ENCODE measurements at regions not wholly inside any gene's neighbourhood (a gene's known extent, or its start where the extent isn't known, plus 50 kb on each side); places are given as distances from the start of the nearest gene placed in this dataset.

DNA sequence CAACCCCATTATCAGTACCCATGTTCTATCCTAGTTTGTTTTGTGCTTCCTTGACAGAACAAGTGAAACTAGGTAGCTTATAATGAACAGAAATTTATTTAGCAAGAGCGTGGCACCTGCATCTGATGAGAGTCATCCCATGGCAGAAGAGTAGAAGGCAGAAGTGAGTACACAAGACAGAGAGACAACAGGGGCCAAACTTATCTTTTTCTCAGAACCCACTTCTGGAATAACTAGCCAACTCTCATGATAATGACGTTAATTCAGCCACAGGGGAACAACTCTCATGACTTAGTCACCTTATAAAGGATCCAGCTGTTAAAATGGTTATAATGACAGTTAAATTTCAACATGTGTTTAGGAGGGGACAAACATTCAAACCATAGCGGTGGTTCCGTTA lies 644.9 kb downstream of the TECRL start:
- Mint-ChIP-seq H3K4me3 (no peak overlapping the region), H3K4me1 (ENCODE audit: low read depth) (no peaks in the 10 kb centered on the region), H3K36me3 (ENCODE audit: insufficient read depth in 2 of 2) (no peaks in the 10 kb centered on the region), H3K27me3 (ENCODE audit: low read depth) (no peaks in the 10 kb centered on the region), H3K27ac (no peak overlapping the region), H3K9me3 (peaks cover 2 to 5% of the 10 kb centered on the region in 2 donors)
- DNase-seq: no peak
- ATAC-seq (replicated peaks in 1 of 2): no peak

DNA sequence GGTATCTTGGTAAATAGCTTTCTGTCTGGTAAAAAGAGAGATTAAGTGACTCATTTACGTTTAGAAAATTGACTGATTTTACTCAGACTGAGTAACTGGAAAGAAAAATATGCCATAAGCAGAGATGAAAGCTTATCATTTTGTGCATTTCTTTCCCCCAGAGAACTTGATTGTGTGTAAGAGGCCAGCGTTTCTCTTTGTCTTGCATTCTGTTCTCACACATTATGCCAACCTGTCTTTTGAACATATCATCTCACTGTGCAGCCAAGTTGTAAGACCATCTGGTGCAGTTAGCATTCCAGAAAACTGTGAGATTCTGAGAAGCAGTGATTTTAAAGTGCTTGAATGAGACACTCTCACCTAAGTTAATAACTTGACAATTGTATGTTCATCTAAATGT lies 651.3 kb downstream of the TECRL start:
- Mint-ChIP-seq H3K36me3 (ENCODE audit: insufficient read depth in 2 of 2) (no peaks in the 10 kb centered on the region), H3K4me1 (ENCODE audit: low read depth) (no peaks in the 10 kb centered on the region), H3K9me3 (peaks cover 4 to 6% of the 10 kb centered on the region in 2 donors), H3K27me3 (ENCODE audit: low read depth) (no peaks in the 10 kb centered on the region), H3K27ac (no peak overlapping the region), H3K4me3 (no peak overlapping the region)
- DNase-seq (no peak), ATAC-seq (replicated peaks in 1 of 2) (no peak)

DNA sequence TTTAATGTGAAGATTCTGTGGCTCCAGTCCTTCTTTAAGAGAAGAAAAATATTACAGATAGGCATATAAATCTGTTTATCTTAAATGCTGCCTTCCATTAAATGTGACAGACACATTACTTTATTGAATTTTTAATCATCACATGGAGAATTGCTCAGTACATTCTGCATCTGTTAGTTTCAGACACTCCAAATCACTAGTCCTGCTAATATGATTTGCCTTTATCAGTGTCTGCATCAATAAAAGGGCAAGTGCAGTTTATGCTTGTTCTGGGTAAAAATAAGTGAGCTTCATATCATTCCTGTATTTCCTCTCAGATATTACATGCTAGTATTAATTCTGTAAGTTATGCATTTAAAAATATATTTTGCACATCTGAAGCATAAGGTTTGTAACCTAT lies 666.4 kb downstream of the TECRL start:
- Mint-ChIP-seq H3K4me3 (no peak overlapping the region), H3K9me3 (peaks cover 1 to 4% of the 10 kb centered on the region in 2 donors), H3K36me3 (ENCODE audit: insufficient read depth in 2 of 2) (no peaks in the 10 kb centered on the region), H3K27ac (no peak overlapping the region), H3K27me3 (ENCODE audit: low read depth) (no peaks in the 10 kb centered on the region), H3K4me1 (ENCODE audit: low read depth) (no peaks in the 10 kb centered on the region)
- ATAC-seq (replicated peaks in 1 of 2) (no peak), DNase-seq (no peak)

DNA sequence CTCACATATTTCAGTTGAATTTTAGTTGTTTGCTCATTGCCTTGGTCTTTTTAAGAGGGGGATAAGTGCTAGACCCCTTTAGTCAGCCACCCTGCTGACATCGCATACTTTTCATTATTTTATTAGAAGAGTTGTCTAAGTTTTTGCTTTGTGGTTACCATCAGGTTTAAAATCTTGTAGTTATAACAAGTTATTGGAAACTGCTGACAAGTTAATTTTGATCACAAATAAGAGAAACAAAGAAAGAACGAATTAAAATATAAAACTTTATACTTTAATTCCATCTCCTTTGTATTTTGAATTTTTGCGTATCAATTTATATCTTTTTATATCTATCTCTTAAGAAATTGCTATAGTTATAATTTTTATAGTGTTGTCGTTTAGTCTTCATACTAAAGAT lies 679.7 kb downstream of the TECRL start:
- no peak for ATAC-seq (replicated peaks in 1 of 2)
- Mint-ChIP-seq H3K9me3 (peaks cover 4 to 10% of the 10 kb centered on the region in 2 donors), H3K27ac (no peak overlapping the region), H3K36me3 (ENCODE audit: insufficient read depth in 2 of 2) (no peaks in the 10 kb centered on the region), H3K4me1 (ENCODE audit: low read depth) (no peaks in the 10 kb centered on the region), H3K27me3 (ENCODE audit: low read depth) (no peaks in the 10 kb centered on the region), H3K4me3 (no peak overlapping the region)
- DNase-seq: no peak

DNA sequence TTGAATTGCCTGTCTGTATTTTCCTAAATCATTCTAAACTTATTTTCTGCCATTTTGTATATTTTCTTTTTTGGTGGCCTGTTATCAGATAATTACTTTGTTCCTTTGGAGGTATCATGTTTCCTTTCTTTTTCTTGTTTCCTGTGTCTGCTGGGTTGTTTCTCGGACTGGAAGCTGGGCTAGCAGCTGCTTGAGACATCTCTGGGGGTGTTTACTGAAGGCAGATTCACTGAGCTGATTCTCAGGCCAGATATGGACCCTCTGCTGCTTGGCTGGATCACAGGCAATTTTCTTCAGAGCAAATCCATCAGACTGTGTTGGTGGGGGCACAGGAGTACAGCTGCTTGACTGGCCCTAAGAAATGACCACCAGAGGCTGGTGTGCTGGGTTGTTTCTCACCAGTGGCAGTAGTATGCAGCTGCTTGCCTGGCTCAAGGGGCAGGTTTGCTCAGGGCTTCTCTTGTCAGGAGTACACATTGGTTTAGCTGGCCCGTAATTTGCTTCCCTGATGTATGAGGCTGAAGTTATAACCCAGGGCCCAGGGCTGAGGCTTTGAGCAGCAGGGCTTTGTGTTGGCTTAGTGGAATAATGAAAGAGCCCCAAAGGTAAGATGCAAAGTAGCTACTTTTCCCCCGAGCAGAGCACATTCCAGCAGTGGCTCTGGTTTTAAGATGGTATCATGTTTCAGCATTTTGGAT lies 680.6 kb downstream of the TECRL start:
- Mint-ChIP-seq H3K9me3 (peaks cover 4 to 10% of the 10 kb centered on the region in 2 donors), H3K27me3 (ENCODE audit: low read depth) (no peaks in the 10 kb centered on the region), H3K36me3 (ENCODE audit: insufficient read depth in 2 of 2) (no peaks in the 10 kb centered on the region), H3K4me1 (ENCODE audit: low read depth) (no peaks in the 10 kb centered on the region), H3K4me3 (no peak overlapping the region), H3K27ac (no peak overlapping the region)
- DNase-seq (no peak), ATAC-seq (replicated peaks in 1 of 2) (no peak)

DNA sequence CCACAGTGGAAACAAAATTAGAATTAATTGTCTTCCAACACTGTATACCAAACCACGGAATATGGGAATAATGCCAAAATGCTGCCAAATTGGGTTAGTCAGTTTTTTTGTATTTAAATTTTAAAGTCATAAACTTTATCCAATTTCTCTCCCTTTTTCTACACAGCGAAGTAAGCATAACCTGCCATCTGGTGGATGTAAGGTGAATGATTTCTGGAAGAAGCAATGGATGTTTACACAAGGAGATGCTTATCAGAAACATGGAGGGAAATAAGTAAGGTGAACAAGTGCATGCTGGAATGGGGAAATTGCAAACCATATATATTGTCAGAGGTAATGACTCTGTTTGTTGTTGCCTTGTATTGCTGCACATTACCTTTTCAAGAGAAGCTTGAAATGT lies 691.9 kb downstream of the TECRL start:
- DNase-seq (no peak), ATAC-seq (replicated peaks in 1 of 2) (no peak)
- H3K36me3 Mint-ChIP-seq (ENCODE audit: insufficient read depth in 2 of 2): no peaks in the 10 kb centered on the region
- no peaks in the 10 kb centered on the region for H3K4me1 Mint-ChIP-seq (ENCODE audit: low read depth)
- H3K27me3 Mint-ChIP-seq (ENCODE audit: low read depth): no peaks in the 10 kb centered on the region
- no peak overlapping the region for H3K27ac Mint-ChIP-seq
- no peak overlapping the region for H3K4me3 Mint-ChIP-seq
- peaks cover 7% of the 10 kb centered on the region in 2 donors for H3K9me3 Mint-ChIP-seq

DNA sequence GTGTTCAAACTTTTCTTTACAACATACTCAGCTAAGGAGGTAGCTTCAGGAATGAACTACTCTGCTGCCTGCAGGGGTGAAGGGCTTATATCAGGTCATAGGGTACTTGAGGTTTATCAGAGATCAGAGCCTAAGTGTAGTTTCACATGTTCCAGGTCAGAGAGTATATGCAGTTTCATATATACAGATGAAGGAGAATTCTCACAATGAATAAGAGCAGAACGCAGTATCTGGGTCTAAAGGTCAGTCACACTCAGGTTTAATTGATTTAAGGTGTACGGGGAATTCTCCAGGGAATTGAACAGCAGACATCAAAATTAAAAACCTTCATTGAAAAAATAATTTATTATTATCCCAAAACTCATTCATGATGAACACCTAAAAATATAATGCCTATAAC lies 700.6 kb downstream of the TECRL start:
- no peak for DNase-seq
- Mint-ChIP-seq H3K27me3 (ENCODE audit: low read depth) (no peaks in the 10 kb centered on the region), H3K9me3 (peaks cover 3 to 6% of the 10 kb centered on the region in 2 donors), H3K4me3 (no peak overlapping the region), H3K4me1 (ENCODE audit: low read depth) (no peaks in the 10 kb centered on the region), H3K27ac (no peak overlapping the region), H3K36me3 (ENCODE audit: insufficient read depth in 2 of 2) (no peaks in the 10 kb centered on the region)
- ATAC-seq (replicated peaks in 1 of 2): no peak

DNA sequence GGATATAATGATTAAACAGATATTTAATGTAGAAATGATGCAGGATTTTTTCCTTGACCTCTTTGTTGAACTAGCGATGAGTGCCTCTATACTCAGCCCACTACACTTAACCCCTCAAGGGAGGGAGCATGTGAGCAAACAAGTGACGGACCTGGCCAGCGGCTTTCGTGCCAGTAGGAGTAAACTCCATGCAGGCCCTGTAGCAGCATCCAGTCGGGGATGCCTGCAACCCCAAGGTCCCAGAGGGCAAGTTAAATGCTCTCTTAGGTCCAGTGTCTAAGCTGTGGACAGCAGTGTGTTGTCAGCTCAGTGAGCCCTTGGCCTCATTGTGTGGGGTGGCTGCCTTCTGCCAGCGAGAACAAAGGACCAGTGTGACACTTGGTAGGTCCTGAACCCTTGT lies 708.7 kb downstream of the TECRL start:
- no peak overlapping the region for H3K27ac Mint-ChIP-seq
- DNase-seq (no peak), ATAC-seq (replicated peaks in 1 of 2) (no peak)
- no peaks in the 10 kb centered on the region for H3K4me1 Mint-ChIP-seq (ENCODE audit: low read depth)
- peaks cover 2 to 10% of the 10 kb centered on the region in 2 donors for H3K9me3 Mint-ChIP-seq
- no peak overlapping the region for H3K4me3 Mint-ChIP-seq
- peaks cover 0 to 2% of the 10 kb centered on the region in 2 donors for H3K36me3 Mint-ChIP-seq (ENCODE audit: insufficient read depth in 2 of 2)
- no peaks in the 10 kb centered on the region for H3K27me3 Mint-ChIP-seq (ENCODE audit: low read depth)

DNA sequence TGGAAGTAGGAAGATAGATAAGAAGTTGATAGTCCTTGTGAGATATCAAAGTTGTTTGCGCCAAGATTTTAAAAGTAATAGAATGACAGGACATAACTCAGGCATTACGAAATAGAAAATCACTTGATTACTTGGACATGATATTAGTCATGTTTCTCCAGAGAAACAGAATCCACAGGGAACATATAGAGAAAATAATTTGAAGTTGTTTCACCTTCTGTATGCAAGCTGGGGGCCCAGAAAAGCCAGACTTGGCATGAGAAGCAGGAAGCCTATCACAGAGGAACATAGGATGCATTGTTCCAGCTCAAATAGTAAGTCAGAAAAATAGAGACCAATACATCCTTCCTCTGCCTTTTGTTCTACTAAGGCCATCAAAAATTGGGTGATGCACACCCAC lies 715.9 kb downstream of the TECRL start:
- no peak for DNase-seq
- H3K27ac Mint-ChIP-seq: no peak overlapping the region
- H3K36me3 Mint-ChIP-seq (ENCODE audit: insufficient read depth in 2 of 2): peaks cover 0 to 1% of the 10 kb centered on the region in 2 donors
- no peaks in the 10 kb centered on the region for H3K27me3 Mint-ChIP-seq (ENCODE audit: low read depth)
- no peak for ATAC-seq (replicated peaks in 1 of 2)
- peaks cover 18% of the 10 kb centered on the region in 2 donors for H3K9me3 Mint-ChIP-seq
- H3K4me1 Mint-ChIP-seq (ENCODE audit: low read depth): no peaks in the 10 kb centered on the region
- H3K4me3 Mint-ChIP-seq: no peak overlapping the region

DNA sequence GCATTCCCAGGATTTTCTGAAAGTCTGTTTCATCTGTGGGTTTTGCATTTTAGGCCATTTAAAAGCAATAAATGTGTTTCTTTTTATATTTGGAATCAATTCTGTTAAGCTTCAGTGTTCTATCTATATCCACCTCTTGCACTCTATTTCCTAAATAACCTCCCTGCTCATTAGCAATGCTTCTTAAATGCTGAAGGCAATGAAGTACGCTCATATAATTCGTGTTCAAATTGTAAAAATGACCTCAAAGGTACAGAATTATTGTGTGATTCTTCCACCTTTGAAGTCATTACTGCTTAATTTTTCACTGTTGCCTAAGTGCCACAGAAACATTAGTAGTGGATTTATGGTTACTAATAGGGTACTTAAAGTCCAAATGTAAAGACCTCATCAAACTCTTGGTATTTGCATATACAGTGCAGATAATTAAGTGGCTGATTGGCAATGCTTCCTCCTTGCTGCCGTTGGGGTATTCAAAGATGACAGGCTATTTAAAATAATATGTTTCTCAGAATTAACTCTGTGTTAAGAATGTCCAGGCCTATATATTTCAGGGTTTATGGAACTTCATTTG lies 730.8 kb downstream of the TECRL start:
- Mint-ChIP-seq H3K27ac (no peak overlapping the region), H3K27me3 (ENCODE audit: low read depth) (no peaks in the 10 kb centered on the region), H3K4me1 (ENCODE audit: low read depth) (no peaks in the 10 kb centered on the region), H3K36me3 (ENCODE audit: insufficient read depth in 2 of 2) (no peaks in the 10 kb centered on the region), H3K4me3 (no peak overlapping the region), H3K9me3 (peaks cover 2 to 4% of the 10 kb centered on the region in 2 donors)
- ATAC-seq (replicated peaks in 1 of 2) (no peak), DNase-seq (no peak)

DNA sequence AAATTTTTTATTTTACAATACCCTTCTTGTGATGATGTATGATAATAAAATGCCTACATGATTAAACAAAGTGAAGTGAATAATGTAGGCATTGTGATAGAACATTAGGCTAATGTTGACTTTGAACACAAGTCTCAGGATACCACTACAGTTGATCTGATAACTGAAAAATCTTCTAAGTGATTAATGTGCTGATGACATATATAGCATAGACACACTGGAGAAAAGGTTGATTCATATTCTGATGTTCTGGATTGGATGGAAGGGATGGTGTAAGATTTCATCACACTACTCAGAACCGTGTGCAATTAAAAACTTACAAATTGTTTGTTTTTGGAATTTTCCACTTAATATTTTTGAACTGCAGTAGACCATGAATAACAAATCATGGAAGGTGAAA lies 738.5 kb downstream of the TECRL start:
- H3K4me3 Mint-ChIP-seq: no peak overlapping the region
- H3K36me3 Mint-ChIP-seq (ENCODE audit: insufficient read depth in 2 of 2): peaks cover 0 to 3% of the 10 kb centered on the region in 2 donors
- ATAC-seq (replicated peaks in 1 of 2) (no peak), DNase-seq (no peak)
- no peak overlapping the region for H3K27ac Mint-ChIP-seq
- H3K9me3 Mint-ChIP-seq: peaks cover 3 to 8% of the 10 kb centered on the region in 2 donors
- no peaks in the 10 kb centered on the region for H3K4me1 Mint-ChIP-seq (ENCODE audit: low read depth)
- no peaks in the 10 kb centered on the region for H3K27me3 Mint-ChIP-seq (ENCODE audit: low read depth)

DNA sequence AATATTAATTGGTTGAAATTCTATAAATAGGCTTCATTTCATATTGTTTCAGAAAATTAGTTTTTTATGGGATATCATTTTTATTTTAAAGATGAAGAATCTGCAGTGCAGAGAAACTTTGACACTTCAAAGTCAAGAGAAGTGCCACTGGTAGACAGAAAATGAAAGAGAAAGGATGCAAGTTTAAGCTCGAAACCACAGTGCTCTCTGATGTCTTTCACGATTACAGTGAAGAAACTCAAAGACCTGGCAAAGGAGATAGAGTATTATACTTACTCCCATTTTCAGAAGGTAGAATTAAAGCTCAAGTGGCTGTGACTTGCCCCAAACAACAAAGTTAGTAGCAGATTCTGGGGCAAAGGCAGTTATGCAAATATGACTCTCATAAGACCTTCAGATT lies 745.4 kb downstream of the TECRL start:
- no peaks in the 10 kb centered on the region for H3K27me3 Mint-ChIP-seq (ENCODE audit: low read depth)
- H3K9me3 Mint-ChIP-seq: peaks cover 7 to 8% of the 10 kb centered on the region in 2 donors
- ATAC-seq (replicated peaks in 1 of 2) (no peak), DNase-seq (no peak)
- H3K4me3 Mint-ChIP-seq: no peak overlapping the region
- H3K27ac Mint-ChIP-seq: no peak overlapping the region
- no peaks in the 10 kb centered on the region for H3K4me1 Mint-ChIP-seq (ENCODE audit: low read depth)
- peaks cover 0 to 3% of the 10 kb centered on the region in 2 donors for H3K36me3 Mint-ChIP-seq (ENCODE audit: insufficient read depth in 2 of 2)

DNA sequence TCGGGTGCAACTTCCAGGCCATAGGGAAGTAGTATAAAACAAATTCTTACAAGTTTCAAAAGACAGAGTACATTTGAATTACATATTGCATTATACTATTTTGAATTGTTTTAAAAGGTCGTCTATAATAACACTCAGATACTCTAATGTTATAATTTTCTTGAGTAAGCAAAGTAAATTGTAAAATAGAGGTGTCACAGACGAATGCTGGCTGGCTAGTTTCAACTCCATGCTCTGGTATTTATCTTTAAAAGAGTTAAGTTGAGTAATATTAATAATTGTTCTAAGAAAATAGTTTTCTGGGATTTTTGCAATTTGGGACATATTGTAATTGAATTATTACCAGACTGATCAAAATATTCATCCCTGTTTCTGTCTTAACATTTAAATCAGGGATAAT lies 764.9 kb downstream of the TECRL start:
- no peak overlapping the region for H3K4me3 Mint-ChIP-seq
- ATAC-seq (replicated peaks in 1 of 2) (no peak), DNase-seq (no peak)
- no peaks in the 10 kb centered on the region for H3K4me1 Mint-ChIP-seq (ENCODE audit: low read depth)
- H3K36me3 Mint-ChIP-seq (ENCODE audit: insufficient read depth in 2 of 2): no peaks in the 10 kb centered on the region
- no peaks in the 10 kb centered on the region for H3K27me3 Mint-ChIP-seq (ENCODE audit: low read depth)
- H3K27ac Mint-ChIP-seq: no peak overlapping the region
- no peaks in the 10 kb centered on the region for H3K9me3 Mint-ChIP-seq

DNA sequence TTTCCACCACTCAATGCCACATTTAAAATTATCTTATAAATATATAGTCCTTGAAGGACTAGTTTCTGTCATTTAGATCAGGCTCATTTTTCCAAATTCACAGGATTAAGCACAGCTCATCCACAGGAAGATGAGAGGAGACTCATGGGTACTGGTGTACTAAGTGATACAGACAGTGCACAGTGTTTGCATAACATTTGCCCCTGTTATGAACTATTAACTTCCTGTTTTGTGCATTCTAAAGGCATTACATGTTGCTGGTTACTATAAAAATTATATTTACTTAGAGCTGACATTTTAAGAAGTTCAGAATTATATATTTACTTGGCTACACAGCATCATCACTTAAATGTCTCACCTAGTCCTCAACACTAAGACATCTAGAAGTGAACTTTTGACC lies 772.0 kb downstream of the TECRL start:
- no peak for ATAC-seq (replicated peaks in 1 of 2)
- H3K27me3 Mint-ChIP-seq (ENCODE audit: low read depth): no peaks in the 10 kb centered on the region
- DNase-seq: no peak
- H3K36me3 Mint-ChIP-seq (ENCODE audit: insufficient read depth in 2 of 2): no peaks in the 10 kb centered on the region
- no peaks in the 10 kb centered on the region for H3K4me1 Mint-ChIP-seq (ENCODE audit: low read depth)
- H3K9me3 Mint-ChIP-seq: peaks cover 6 to 8% of the 10 kb centered on the region in 2 donors
- H3K27ac Mint-ChIP-seq: no peak overlapping the region
- H3K4me3 Mint-ChIP-seq: no peak overlapping the region

Measured in activated T-cell treated with anti-CD3 and anti-CD28 coated beads, Interleukin-2, amount 50 U/mL, for 72 hours (primary cell).